Heart left ventricle (tissue), 13 donors: ENCODE measurements at regions not wholly inside any gene's neighbourhood (a gene's known extent, or its start where the extent isn't known, plus 50 kb on each side); places are given as distances from the start of the nearest gene placed in this dataset.

ENCODE experiments used
- CTCF ChIP-seq, 12 donors: fragments of 200-600 bp; sonication (generic) in 4 of 12; IDR thresholded peaks; one replicate each; pipeline versions ENCODE4 v1.5.0 to v1.8.0; 2018 to 2022; ENCODE audit warnings: antibody characterized with exemption in 12 of 12, mild to moderate bottlenecking in 5 of 12
- POLR2A ChIP-seq, 2 donors: fragments of 450-650 bp; IDR thresholded peaks; one replicate each; pipeline ENCODE4 v1.6.1; 2017; ENCODE audit warnings: antibody characterized with exemption in 2 of 2, mild to moderate bottlenecking in 2 of 2, moderate library complexity in 2 of 2
- donor health status: ischemic (EF 13 %, LVEDD 7.1; RV severe dilation, severe dysfunction).
- donor health status: DM: no; HTN: yes; CAD: no.
- donor health status: DM: no; HTN: no; CAD: no.
- donor health status: ischemic (EF 25% LVEDD 6.9; RV normal size, moderate dysfunction).
- donor health status: ischemic (EF 25% LVEDD 5.7; RV mildly dilated, moderate dysfunction).
- donor health status: ischemic (EF 35%, LVEDD 5.7; RV mildly dilated, moderate dysfunction).
- donor health status: nonischemic (EF 11% LVEDD 7.7; RV severe dilation, severe dysfunction).
- donor health status: DM: yes; HTN: yes; CAD: no.
- donor health status: PGD.
- donor health status: ischemic (EF 29% LVEDD 5.4; RV normal size, mild dysfunction).
- donor health status: nonischemic (EF 23%, LVEDD 6.1; RV moderate dilation, normal function).

- TF ChIP-seq CTCF (IDR thresholded peaks at IDR 0.05) (no peak), POLR2A (IDR thresholded peaks at IDR 0.05) (no peak)
Measured at GRCh38 chr13:105341256-105341655, 1194.2 kb downstream of the EFNB2 start.
